ENCODE measurements at regions not wholly inside any gene's neighbourhood (a gene's known extent, or its start where the extent isn't known, plus 50 kb on each side); places are given as distances from the start of the nearest gene placed in this dataset.
"Not testable (repeated sequence)": the region's sequence is repeated elsewhere in the genome, so short reads cannot be mapped to it uniquely, and the experiment has no call there.

DNA sequence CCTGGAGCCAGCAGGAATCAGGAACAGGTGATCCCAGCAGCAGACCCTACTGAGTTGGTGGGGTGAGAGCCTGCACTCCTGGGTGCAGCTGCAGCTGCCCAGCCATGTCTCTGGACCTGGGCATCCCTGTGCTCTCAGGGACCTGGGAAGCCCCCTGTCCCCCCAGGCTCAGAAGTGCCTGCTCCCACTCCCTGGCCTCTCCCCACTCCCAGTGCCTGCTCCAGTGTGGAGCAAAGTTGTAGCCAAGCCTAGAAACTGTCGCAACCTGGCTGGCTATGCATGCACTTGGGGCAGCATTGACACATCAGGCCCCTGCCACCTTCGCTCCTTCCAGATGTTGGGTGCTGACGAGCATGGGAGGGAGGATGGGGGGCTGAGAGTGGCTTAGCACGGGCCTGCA is 1124.7 kb upstream of the ACVR2A start:
- TF ChIP-seq, protein P1, sequence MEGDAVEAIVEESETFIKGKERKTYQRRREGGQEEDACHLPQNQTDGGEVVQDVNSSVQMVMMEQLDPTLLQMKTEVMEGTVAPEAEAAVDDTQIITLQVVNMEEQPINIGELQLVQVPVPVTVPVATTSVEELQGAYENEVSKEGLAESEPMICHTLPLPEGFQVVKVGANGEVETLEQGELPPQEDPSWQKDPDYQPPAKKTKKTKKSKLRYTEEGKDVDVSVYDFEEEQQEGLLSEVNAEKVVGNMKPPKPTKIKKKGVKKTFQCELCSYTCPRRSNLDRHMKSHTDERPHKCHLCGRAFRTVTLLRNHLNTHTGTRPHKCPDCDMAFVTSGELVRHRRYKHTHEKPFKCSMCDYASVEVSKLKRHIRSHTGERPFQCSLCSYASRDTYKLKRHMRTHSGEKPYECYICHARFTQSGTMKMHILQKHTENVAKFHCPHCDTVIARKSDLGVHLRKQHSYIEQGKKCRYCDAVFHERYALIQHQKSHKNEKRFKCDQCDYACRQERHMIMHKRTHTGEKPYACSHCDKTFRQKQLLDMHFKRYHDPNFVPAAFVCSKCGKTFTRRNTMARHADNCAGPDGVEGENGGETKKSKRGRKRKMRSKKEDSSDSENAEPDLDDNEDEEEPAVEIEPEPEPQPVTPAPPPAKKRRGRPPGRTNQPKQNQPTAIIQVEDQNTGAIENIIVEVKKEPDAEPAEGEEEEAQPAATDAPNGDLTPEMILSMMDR (IDR thresholded peaks at IDR 0.05): no peak
- H3K4me2 ChIP-seq (ENCODE audit: low read length): no peak overlapping the region
- H3K4me3 ChIP-seq (ENCODE audit: low read depth, low read length): no peak overlapping the region
- no peak overlapping the region for H3K9ac ChIP-seq
- H2AFZ ChIP-seq: no peak overlapping the region
- no peaks in the 10 kb centered on the region for H3K36me3 ChIP-seq (ENCODE audit: control insufficient read depth, insufficient read depth, low read length)
- H3K79me2 ChIP-seq: no peaks in the 10 kb centered on the region
- no peaks in the 10 kb centered on the region for H3K27me3 ChIP-seq (ENCODE audit: control insufficient read depth, insufficient read depth, low read length)
- no peaks in the 10 kb centered on the region for H3K9me3 ChIP-seq (ENCODE audit: control insufficient read depth, low read length)
- no peaks in the 10 kb centered on the region for H3K4me1 ChIP-seq
- no peak overlapping the region for H3K27ac ChIP-seq

DNA sequence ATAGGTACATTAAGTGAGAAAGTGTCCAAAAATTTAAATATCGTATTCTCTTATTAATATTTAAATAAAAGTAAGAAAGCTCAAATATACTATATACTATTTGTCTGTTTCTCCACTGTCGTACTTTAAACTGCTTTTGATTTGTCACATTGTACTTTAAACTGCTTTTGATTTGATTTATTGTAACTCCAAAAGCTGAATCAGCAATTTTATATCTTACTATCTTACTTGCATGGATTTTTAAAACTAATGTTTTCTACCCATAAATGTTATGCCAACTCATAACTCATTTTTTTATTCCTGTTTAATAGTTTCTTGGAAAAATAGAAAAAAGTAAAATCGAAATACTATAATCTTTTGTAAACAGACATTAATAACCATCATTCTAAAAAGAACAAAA is 1128.2 kb upstream of the ACVR2A start:
- Histone ChIP-seq H3K9ac (no peak overlapping the region), H3K27me3 (ENCODE audit: control insufficient read depth, insufficient read depth, low read length) (no peaks in the 10 kb centered on the region), H3K4me3 (ENCODE audit: low read depth, low read length) (no peak overlapping the region), H3K27ac (no peak overlapping the region), H3K9me3 (ENCODE audit: control insufficient read depth, low read length) (no peaks in the 10 kb centered on the region), H2AFZ (no peak overlapping the region), H3K4me2 (ENCODE audit: low read length) (no peak overlapping the region), H3K36me3 (ENCODE audit: control insufficient read depth, insufficient read depth, low read length) (no peaks in the 10 kb centered on the region), H3K4me1 (no peaks in the 10 kb centered on the region), H3K79me2 (no peaks in the 10 kb centered on the region)
- TF ChIP-seq, protein P1 (IDR thresholded peaks at IDR 0.05): no peak

DNA sequence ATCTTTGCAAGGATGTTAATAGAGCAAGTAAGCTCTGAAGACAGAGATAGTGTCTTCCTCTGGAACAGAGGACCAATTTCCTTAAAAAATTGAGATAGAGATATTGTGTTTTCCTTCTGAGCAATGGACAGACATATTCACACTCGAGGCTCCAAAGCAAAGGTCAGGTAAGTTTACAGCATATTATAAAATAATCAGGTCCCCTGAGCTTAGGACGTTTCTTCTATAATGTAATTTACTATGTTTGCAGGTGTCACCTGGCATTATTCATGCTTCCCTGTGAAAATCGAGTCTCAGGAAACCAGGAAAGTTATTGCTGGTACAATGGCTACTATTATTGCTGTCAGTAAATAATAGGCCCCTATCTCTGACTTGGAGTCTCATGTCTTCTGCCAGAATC is 1135.8 kb upstream of the ACVR2A start:
- TF ChIP-seq, protein P1 (IDR thresholded peaks at IDR 0.05): no peak

DNA sequence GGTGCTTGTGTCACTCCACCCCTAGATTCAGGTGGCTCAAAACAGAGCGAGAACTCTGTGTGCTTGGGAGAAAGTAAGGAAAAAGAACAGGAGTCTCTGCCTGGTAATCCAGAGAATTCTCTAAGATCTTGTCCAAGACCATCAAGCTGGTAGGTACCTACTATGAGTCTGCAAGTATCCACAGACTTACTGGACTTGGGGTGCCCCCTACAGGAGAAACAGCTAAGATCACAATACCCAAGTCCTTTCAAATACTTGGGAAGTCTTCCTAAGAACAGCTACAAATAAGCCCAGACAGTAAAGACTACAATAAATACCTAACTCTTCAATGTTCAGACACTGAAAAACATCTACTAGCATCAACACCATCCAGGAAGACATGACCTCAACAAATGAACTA is 1143.6 kb upstream of the ACVR2A start:
- TF ChIP-seq, protein P1 (IDR thresholded peaks at IDR 0.05): no peak
- no peaks in the 10 kb centered on the region for H3K36me3 ChIP-seq (ENCODE audit: control insufficient read depth, insufficient read depth, low read length)
- H3K4me3 ChIP-seq (ENCODE audit: low read depth, low read length): no peak overlapping the region
- H3K9ac ChIP-seq: no peak overlapping the region
- no peaks in the 10 kb centered on the region for H3K4me1 ChIP-seq
- no peaks in the 10 kb centered on the region for H3K79me2 ChIP-seq
- no peaks in the 10 kb centered on the region for H3K27me3 ChIP-seq (ENCODE audit: control insufficient read depth, insufficient read depth, low read length)
- H2AFZ ChIP-seq: no peak overlapping the region
- H3K9me3 ChIP-seq (ENCODE audit: control insufficient read depth, low read length): no peaks in the 10 kb centered on the region
- H3K4me2 ChIP-seq (ENCODE audit: low read length): no peak overlapping the region
- H3K27ac ChIP-seq: no peak overlapping the region

More for the DNA sequence above, 1135.8 kb upstream of the ACVR2A start:
- H3K27me3 ChIP-seq (ENCODE audit: control insufficient read depth, insufficient read depth, low read length): no peaks in the 10 kb centered on the region
- H3K4me2 ChIP-seq (ENCODE audit: low read length): no peak overlapping the region
- no peak overlapping the region for H2AFZ ChIP-seq
- H3K36me3 ChIP-seq (ENCODE audit: control insufficient read depth, insufficient read depth, low read length): no peaks in the 10 kb centered on the region
- H3K79me2 ChIP-seq: no peaks in the 10 kb centered on the region
- H3K4me3 ChIP-seq (ENCODE audit: low read depth, low read length): no peak overlapping the region
- H3K9ac ChIP-seq: no peak overlapping the region
- H3K9me3 ChIP-seq (ENCODE audit: control insufficient read depth, low read length): no peaks in the 10 kb centered on the region
- no peaks in the 10 kb centered on the region for H3K4me1 ChIP-seq
- no peak overlapping the region for H3K27ac ChIP-seq

DNA sequence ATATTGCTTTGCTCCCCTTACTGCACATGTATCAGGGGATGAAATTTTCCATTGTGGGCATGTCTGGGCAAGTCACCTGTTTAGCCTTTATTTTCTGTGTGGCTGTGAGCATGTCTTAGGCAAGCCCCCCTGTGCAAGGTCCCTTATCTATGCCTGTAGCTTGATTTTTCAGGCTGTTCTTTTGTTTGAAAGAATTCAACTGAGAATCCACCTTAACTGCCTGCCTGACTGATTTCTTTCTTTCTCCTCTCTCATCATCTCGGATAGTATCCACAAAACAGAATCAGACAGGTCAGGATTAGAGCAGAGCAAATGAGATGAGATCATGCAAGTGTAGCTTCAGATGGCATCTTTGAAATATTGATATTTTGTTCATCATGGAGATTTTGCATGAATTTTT is 1147.5 kb upstream of the ACVR2A start:
- Histone ChIP-seq H3K9me3 (ENCODE audit: control insufficient read depth, low read length) (no peaks in the 10 kb centered on the region), H3K9ac (no peak overlapping the region), H3K4me3 (ENCODE audit: low read depth, low read length) (no peak overlapping the region), H3K27ac (no peak overlapping the region), H2AFZ (no peak overlapping the region), H3K36me3 (ENCODE audit: control insufficient read depth, insufficient read depth, low read length) (no peaks in the 10 kb centered on the region), H3K4me1 (no peaks in the 10 kb centered on the region), H3K4me2 (ENCODE audit: low read length) (no peak overlapping the region), H3K79me2 (no peaks in the 10 kb centered on the region), H3K27me3 (ENCODE audit: control insufficient read depth, insufficient read depth, low read length) (no peaks in the 10 kb centered on the region)
- TF ChIP-seq, protein P1 (IDR thresholded peaks at IDR 0.05): no peak

DNA sequence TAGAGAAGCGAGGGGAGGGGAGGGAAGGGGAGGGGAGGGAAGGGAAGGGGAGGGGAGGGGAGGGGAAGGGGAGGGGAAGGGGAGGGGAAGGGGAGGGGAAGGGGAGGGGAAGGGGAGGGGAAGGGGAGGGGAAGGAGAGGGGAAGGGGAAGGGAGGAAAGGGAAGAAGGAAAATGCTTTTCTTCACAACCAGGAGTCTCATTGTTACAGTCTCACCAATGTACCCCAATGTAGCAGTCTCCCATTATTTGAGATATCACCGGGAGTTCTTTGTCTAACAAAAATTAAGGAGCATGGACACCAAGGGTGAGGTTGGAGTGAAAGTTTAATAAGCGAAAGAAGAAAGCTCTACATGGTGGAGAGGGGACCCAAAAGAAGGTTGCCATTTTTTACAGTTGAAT is 1148.0 kb upstream of the ACVR2A start:
- H3K79me2 ChIP-seq; H2AFZ ChIP-seq; H3K36me3 ChIP-seq (ENCODE audit: control insufficient read depth, insufficient read depth, low read length); H3K27me3 ChIP-seq (ENCODE audit: control insufficient read depth, insufficient read depth, low read length); H3K4me2 ChIP-seq (ENCODE audit: low read length); H3K27ac ChIP-seq; H3K9ac ChIP-seq; H3K4me3 ChIP-seq (ENCODE audit: low read depth, low read length); H3K9me3 ChIP-seq (ENCODE audit: control insufficient read depth, low read length); H3K4me1 ChIP-seq: not testable (repeated sequence)

Measured in parathyroid adenoma (tissue), 2 donors.